ENCODE measurements at regions not wholly inside any gene's neighbourhood (a gene's known extent, or its start where the extent isn't known, plus 50 kb on each side); places are given as distances from the start of the nearest gene placed in this dataset.

DNA sequence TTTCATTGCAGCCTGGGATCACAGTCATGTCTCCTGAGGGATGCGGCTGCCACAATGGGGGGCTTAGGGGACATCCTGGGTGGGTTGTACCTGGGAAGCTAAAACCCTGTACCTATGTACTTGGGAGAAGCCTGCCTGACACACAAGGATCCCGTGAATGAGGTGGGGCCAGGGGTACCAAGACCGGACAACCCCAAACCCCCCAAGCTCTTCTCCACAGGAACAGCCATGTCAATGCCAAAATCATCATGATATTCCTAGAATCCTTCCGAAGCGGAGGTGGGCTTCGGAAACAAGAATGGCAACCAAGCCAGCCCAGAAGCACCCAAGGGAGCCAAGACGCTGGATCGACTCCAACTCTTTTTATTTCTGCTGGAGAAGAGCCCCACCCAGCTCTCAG, 260.3 kb upstream of the TCERG1L start:
- no peaks in the 10 kb centered on the region for H3K36me3 ChIP-seq (ENCODE audit: control insufficient read depth, insufficient read depth, low read length)
- H3K4me3 ChIP-seq (replicated peaks; ENCODE audit: low read depth, low read length), result no peak overlapping the region
- DNase-seq (ENCODE audit: extremely low read depth, insufficient read length), result no peak
- no peaks in the 10 kb centered on the region for H3K27me3 ChIP-seq (replicated peaks; ENCODE audit: control insufficient read depth, insufficient read depth, low read length)
- TF ChIP-seq, protein P1, sequence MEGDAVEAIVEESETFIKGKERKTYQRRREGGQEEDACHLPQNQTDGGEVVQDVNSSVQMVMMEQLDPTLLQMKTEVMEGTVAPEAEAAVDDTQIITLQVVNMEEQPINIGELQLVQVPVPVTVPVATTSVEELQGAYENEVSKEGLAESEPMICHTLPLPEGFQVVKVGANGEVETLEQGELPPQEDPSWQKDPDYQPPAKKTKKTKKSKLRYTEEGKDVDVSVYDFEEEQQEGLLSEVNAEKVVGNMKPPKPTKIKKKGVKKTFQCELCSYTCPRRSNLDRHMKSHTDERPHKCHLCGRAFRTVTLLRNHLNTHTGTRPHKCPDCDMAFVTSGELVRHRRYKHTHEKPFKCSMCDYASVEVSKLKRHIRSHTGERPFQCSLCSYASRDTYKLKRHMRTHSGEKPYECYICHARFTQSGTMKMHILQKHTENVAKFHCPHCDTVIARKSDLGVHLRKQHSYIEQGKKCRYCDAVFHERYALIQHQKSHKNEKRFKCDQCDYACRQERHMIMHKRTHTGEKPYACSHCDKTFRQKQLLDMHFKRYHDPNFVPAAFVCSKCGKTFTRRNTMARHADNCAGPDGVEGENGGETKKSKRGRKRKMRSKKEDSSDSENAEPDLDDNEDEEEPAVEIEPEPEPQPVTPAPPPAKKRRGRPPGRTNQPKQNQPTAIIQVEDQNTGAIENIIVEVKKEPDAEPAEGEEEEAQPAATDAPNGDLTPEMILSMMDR (IDR thresholded peaks at IDR 0.05; ENCODE audit: insufficient read depth, low read length, poor library complexity, severe bottlenecking), result no peak

DNA sequence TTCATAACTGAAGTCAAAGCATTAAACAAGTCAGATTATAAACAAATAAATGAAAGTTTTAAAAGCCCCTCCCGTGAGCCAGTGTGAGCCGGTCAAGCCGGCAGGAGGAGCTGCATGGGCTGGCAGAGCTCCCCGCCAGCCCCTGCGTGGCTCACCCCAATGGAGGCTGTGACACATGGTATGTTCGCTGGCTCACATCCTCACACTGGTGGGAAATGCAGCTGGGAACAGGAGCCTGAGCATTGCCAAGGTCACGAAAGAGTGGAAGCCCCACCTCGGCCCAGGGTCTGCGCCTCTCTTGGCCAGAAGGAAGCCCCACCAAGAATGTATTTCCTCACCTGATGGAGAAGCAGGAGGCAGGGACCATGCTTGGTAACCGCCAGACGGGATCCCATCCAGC, 261.7 kb upstream of the TCERG1L start:
- H3K4me3 ChIP-seq (replicated peaks; ENCODE audit: low read depth, low read length), result no peak overlapping the region
- no peaks in the 10 kb centered on the region for H3K36me3 ChIP-seq (ENCODE audit: control insufficient read depth, insufficient read depth, low read length)
- no peaks in the 10 kb centered on the region for H3K27me3 ChIP-seq (replicated peaks; ENCODE audit: control insufficient read depth, insufficient read depth, low read length)
- TF ChIP-seq, protein P1 (IDR thresholded peaks at IDR 0.05; ENCODE audit: insufficient read depth, low read length, poor library complexity, severe bottlenecking), result no peak
- DNase-seq (ENCODE audit: extremely low read depth, insufficient read length), result no peak

DNA sequence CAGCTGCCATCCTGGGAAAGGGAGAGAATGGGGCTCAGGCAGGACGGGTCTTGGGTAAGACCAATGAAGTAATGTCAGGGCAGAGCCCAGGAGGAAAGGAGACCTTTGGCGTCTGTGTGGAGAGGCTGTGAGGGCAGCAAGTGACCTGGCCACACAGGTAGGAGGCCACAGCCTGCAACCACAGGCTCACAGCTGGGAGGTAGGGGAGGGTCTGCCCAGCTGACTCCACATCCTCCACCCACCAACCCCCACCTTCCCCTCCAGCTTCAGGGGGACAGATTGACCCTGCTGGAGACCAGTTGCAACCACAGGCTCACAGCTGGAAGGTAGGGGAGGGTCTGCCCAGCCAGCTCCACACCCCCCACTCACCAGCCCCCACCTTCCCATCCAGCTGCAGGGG, 262.2 kb upstream of the TCERG1L start:
- no peaks in the 10 kb centered on the region for H3K27me3 ChIP-seq (replicated peaks; ENCODE audit: control insufficient read depth, insufficient read depth, low read length)
- H3K4me3 ChIP-seq (replicated peaks; ENCODE audit: low read depth, low read length), result no peak overlapping the region
- no peaks in the 10 kb centered on the region for H3K36me3 ChIP-seq (ENCODE audit: control insufficient read depth, insufficient read depth, low read length)
- DNase-seq (ENCODE audit: extremely low read depth, insufficient read length), result no peak
- TF ChIP-seq, protein P1 (IDR thresholded peaks at IDR 0.05; ENCODE audit: insufficient read depth, low read length, poor library complexity, severe bottlenecking), result no peak

DNA sequence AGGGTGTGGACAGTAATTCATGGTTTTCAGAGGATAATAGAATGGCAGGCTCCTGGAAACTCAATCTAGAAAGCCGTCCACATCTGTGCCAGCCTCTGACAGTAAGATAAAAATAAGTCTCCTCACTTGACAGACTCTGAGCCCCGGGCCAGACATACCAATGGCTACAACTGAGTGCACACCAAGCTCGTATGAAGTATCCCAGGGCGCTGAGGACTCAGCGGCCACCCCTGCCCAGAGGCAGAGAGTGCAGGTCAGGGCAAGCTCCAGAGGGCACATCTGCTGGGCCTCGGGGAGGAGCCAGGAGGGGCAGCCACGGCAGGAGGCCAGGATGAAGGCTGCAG, 262.8 kb upstream of the TCERG1L start:
- no peak overlapping the region for H3K4me3 ChIP-seq (replicated peaks; ENCODE audit: low read depth, low read length)
- H3K36me3 ChIP-seq (ENCODE audit: control insufficient read depth, insufficient read depth, low read length), result no peaks in the 10 kb centered on the region
- no peaks in the 10 kb centered on the region for H3K27me3 ChIP-seq (replicated peaks; ENCODE audit: control insufficient read depth, insufficient read depth, low read length)
- DNase-seq (ENCODE audit: extremely low read depth, insufficient read length), result no peak
- TF ChIP-seq, protein P1 (IDR thresholded peaks at IDR 0.05; ENCODE audit: insufficient read depth, low read length, poor library complexity, severe bottlenecking), result no peak

GRCh38 chr10:131574707-131575430, 263.3 kb upstream of the TCERG1L start:
- TF ChIP-seq, protein P1 (IDR thresholded peaks at IDR 0.05; ENCODE audit: insufficient read depth, low read length, poor library complexity, severe bottlenecking), result no peak
- DNase-seq (ENCODE audit: extremely low read depth, insufficient read length), result no peak
- no peaks in the 10 kb centered on the region for H3K27me3 ChIP-seq (replicated peaks; ENCODE audit: control insufficient read depth, insufficient read depth, low read length)
- H3K4me3 ChIP-seq (replicated peaks; ENCODE audit: low read depth, low read length), result no peak overlapping the region
- no peaks in the 10 kb centered on the region for H3K36me3 ChIP-seq (ENCODE audit: control insufficient read depth, insufficient read depth, low read length)

- DNase-seq (ENCODE audit: extremely low read depth, insufficient read length), result no peak
- TF ChIP-seq, protein P1 (IDR thresholded peaks at IDR 0.05; ENCODE audit: insufficient read depth, low read length, poor library complexity, severe bottlenecking), result no peak
- Histone ChIP-seq H3K27me3 (replicated peaks; ENCODE audit: control insufficient read depth, insufficient read depth, low read length) (no peaks in the 10 kb centered on the region), H3K4me3 (replicated peaks; ENCODE audit: low read depth, low read length) (no peak overlapping the region), H3K36me3 (ENCODE audit: control insufficient read depth, insufficient read depth, low read length) (no peaks in the 10 kb centered on the region)
Measured at GRCh38 chr10:131575877-131576276, 264.4 kb upstream of the TCERG1L start.

Measured in GM06990 (cell line).